RWPE2 (cell line): ENCODE measurements at regions not wholly inside any gene's neighbourhood (a gene's known extent, or its start where the extent isn't known, plus 50 kb on each side); places are given as distances from the start of the nearest gene placed in this dataset.

Experiments used
- ATAC-seq: fragments of 200-7000 bp; cut with Tn5 transposase; 3 replicates; pipeline ENCODE4 v1.9.1; 2021; ENCODE audit warnings: low read depth
- DNase-seq: peaks from one replicate; pipeline ENCODE4 v3.0.0-alpha.2; 2020; ENCODE audit warnings: low spot score
- H3K27ac ChIP-seq: fragments of 450-650 bp; 2 replicates; pipeline ENCODE4 v1.5.1; 2017; ENCODE audit warnings: mild to moderate bottlenecking; ENCODE audit not compliant: poor library complexity, severe bottlenecking
- H3K27me3 ChIP-seq: fragments of 250-450 bp; sonication (Bioruptor Pico); 2 replicates; pipeline ENCODE4 v1.5.1; 2021; ENCODE audit warnings: mild to moderate bottlenecking, moderate library complexity; ENCODE audit not compliant: insufficient read depth, poor library complexity, severe bottlenecking
- H3K36me3 ChIP-seq: fragments of 250-450 bp; sonication (Bioruptor Pico); 2 replicates; pipeline ENCODE4 v1.5.1; 2020; ENCODE audit warnings: low read depth, mild to moderate bottlenecking, moderate library complexity
- H3K4me1 ChIP-seq: fragments of 250-450 bp; sonication (Bioruptor Pico); 2 replicates; pipeline ENCODE4 v1.5.1; 2021; ENCODE audit warnings: mild to moderate bottlenecking, moderate library complexity; ENCODE audit not compliant: insufficient read depth, poor library complexity, severe bottlenecking
- H3K4me3 ChIP-seq: fragments of 250-450 bp; sonication (Bioruptor Pico); 2 replicates; pipeline ENCODE4 v1.5.1; 2021; ENCODE audit warnings: mild to moderate bottlenecking, moderate library complexity; ENCODE audit not compliant: severe bottlenecking
- H3K9me3 ChIP-seq: fragments of 250-450 bp; sonication (Bioruptor Pico); 2 replicates; pipeline ENCODE4 v1.5.1; 2021; ENCODE audit warnings: mild to moderate bottlenecking, moderate library complexity; ENCODE audit not compliant: severe bottlenecking
- TF ChIP-seq, protein P1 (sequence below): fragments of 450-650 bp; IDR thresholded peaks from one replicate; pipeline ENCODE4 v1.5.1; 2017; ENCODE audit warnings: mild to moderate bottlenecking, moderate library complexity; ENCODE audit not compliant: poor library complexity, severe bottlenecking

DNA sequence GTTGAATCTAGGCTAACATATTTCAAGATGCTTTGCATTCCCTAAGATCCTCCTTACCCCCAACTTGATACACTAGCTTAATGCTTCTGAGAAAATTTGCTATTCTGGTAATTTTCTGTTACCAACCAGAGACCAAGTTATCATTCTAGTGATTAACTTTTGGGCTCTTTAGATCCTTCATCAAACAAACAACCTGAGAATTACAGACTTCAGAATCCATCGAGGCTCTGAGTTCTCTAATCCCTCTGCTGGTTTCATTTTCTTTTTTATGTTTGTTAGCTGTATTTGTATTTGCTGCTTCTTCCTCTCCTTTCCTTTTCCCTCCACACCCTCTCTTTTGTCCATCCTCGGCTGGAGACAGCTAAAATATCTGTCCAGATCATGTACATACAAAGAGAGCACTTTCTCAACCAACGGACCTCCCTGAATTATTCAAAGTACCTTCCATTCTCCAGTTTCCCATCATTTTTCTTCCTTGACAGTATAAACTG lies 98.7 kb upstream of the RIPOR2 start:
- H3K4me1 ChIP-seq = no peaks in the 10 kb centered on the region
- no peak overlapping the region for H3K27ac ChIP-seq
- H3K27me3 ChIP-seq = no peaks in the 10 kb centered on the region
- ATAC-seq = no peak
- DNase-seq = no peak
- no peaks in the 10 kb centered on the region for H3K36me3 ChIP-seq
- TF ChIP-seq, protein P1, sequence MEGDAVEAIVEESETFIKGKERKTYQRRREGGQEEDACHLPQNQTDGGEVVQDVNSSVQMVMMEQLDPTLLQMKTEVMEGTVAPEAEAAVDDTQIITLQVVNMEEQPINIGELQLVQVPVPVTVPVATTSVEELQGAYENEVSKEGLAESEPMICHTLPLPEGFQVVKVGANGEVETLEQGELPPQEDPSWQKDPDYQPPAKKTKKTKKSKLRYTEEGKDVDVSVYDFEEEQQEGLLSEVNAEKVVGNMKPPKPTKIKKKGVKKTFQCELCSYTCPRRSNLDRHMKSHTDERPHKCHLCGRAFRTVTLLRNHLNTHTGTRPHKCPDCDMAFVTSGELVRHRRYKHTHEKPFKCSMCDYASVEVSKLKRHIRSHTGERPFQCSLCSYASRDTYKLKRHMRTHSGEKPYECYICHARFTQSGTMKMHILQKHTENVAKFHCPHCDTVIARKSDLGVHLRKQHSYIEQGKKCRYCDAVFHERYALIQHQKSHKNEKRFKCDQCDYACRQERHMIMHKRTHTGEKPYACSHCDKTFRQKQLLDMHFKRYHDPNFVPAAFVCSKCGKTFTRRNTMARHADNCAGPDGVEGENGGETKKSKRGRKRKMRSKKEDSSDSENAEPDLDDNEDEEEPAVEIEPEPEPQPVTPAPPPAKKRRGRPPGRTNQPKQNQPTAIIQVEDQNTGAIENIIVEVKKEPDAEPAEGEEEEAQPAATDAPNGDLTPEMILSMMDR = no peak
- no peak overlapping the region for H3K4me3 ChIP-seq
- no peaks in the 10 kb centered on the region for H3K9me3 ChIP-seq

DNA sequence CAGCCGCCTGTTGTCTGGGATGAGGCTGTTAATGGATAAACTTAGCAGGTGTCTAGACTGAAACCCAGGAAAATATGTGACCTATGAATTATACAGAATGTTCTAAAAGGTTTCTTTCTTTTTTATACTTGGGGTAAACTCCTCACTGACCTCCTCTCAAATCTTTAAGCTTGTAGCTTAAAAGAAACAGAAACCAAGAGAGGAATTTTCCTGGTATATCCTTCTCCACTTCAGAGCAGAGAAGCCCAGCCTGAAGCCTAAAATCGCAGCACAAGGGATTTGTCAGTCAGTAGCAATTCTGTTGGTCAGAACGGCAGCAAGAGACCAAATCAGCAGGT lies 99.4 kb upstream of the RIPOR2 start:
- DNase-seq (no peak), ATAC-seq (no peak)
- TF ChIP-seq, protein P1 = no peak
- no peaks in the 10 kb centered on the region for H3K9me3 ChIP-seq
- H3K27ac ChIP-seq = no peak overlapping the region
- H3K36me3 ChIP-seq = no peaks in the 10 kb centered on the region
- H3K27me3 ChIP-seq = no peaks in the 10 kb centered on the region
- no peak overlapping the region for H3K4me3 ChIP-seq
- no peaks in the 10 kb centered on the region for H3K4me1 ChIP-seq

- TF ChIP-seq, protein P1 = no peak
- H3K27ac ChIP-seq = no peak overlapping the region
- H3K27me3 ChIP-seq = no peaks in the 10 kb centered on the region
- no peak for ATAC-seq
- H3K4me3 ChIP-seq = no peak overlapping the region
- DNase-seq = no peak
- no peaks in the 10 kb centered on the region for H3K36me3 ChIP-seq
- H3K4me1 ChIP-seq = no peaks in the 10 kb centered on the region
- no peaks in the 10 kb centered on the region for H3K9me3 ChIP-seq
Observed at GRCh38 chr6:25035512-25036435, 100.0 kb upstream of the RIPOR2 start.

DNA sequence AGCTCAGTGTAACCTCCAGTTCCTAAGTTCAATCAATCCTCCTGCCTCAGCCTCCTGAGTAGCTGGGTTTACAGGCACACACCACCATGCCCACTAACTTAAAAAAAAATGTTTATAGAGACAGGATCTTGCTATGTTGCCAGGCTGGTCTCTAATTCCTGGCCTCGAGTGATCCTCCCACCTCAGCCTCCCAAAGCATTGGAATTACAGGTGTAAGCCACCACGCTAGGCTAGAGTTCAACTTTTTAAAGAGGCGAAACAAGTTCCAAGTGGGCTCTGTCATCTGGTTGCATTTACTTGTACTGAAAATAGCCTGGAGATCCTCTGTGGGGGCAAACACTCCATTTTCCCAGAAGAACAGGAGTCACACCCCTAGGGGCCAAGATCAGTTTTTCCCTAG lies 100.7 kb upstream of the RIPOR2 start:
- Histone ChIP-seq H3K27ac (no peak overlapping the region), H3K4me3 (no peak overlapping the region), H3K9me3 (no peaks in the 10 kb centered on the region), H3K27me3 (no peaks in the 10 kb centered on the region), H3K36me3 (no peaks in the 10 kb centered on the region), H3K4me1 (no peaks in the 10 kb centered on the region)
- TF ChIP-seq, protein P1 = no peak
- ATAC-seq (no peak), DNase-seq (no peak)

DNA sequence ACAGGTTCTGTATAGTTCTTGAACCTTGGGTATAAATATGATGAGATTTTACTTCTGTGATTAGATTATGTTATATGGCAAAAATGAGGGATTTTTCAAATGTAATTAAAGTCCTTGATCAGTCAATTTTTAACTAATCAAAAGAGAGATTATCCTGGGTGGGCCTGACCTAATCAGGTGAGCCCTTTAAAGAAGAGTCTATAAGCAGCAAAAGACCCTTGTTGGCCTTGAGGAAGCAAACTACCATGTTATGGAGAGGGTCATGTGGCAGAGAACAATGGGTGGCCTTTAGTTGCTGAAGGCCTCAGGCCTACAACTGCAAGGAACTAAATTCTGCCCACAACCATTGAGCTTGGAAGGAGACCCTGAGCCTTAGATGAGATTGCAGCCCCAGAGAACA lies 102.5 kb upstream of the RIPOR2 start:
- H3K36me3 ChIP-seq = no peaks in the 10 kb centered on the region
- ATAC-seq (no peak), DNase-seq (no peak)
- TF ChIP-seq, protein P1 = no peak
- no peaks in the 10 kb centered on the region for H3K9me3 ChIP-seq
- H3K27me3 ChIP-seq = no peaks in the 10 kb centered on the region
- H3K4me3 ChIP-seq = no peak overlapping the region
- no peaks in the 10 kb centered on the region for H3K4me1 ChIP-seq
- no peak overlapping the region for H3K27ac ChIP-seq
